Activated T-helper 1 cell treated with anti-CD3 and anti-CD28 coated beads, Interleukin-12 subunit alpha, Interleukin-12 subunit beta, Interleukin-2, Interleukin-4 antibody, amounts not matched to agents 30 ng/mL and 10 ng/mL and 1 ng/mL, durations not matched to agents 14 hours and 24 hours and 36 hours (primary cell): ENCODE measurements at regions not wholly inside any gene's neighbourhood (a gene's known extent, or its start where the extent isn't known, plus 50 kb on each side); places are given as distances from the start of the nearest gene placed in this dataset.

Source experiments
- DNase-seq: peaks from one replicate; pipeline ENCODE4 v3.0.0; 2021; ENCODE audit warnings: low spot score
- H3K27ac Mint-ChIP-seq: one replicate; pipeline ENCODE4 v1.8.0; 2021; ENCODE audit warnings: mild to moderate bottlenecking, mixed read lengths
- H3K27me3 Mint-ChIP-seq: one replicate; pipeline ENCODE4 v1.8.0; 2022; ENCODE audit warnings: mild to moderate bottlenecking, moderate library complexity, mixed read lengths; ENCODE audit not compliant: insufficient read depth
- H3K36me3 Mint-ChIP-seq: one replicate; pipeline ENCODE4 v1.8.0; 2021; ENCODE audit warnings: low read depth, mixed read lengths
- H3K4me1 Mint-ChIP-seq: one replicate; pipeline ENCODE4 v1.8.0; 2021; ENCODE audit warnings: low read depth, mixed read lengths
- H3K4me3 Mint-ChIP-seq: one replicate; pipeline ENCODE4 v1.8.0; 2021; ENCODE audit warnings: mild to moderate bottlenecking, moderate library complexity, mixed read lengths
- H3K9me3 Mint-ChIP-seq: one replicate; pipeline ENCODE4 v1.8.0; 2021; ENCODE audit warnings: mixed read lengths
- intact Hi-C: fragments of 100-400 bp; cut with micrococcal nuclease; formaldehyde crosslinking; loops from one replicate; pipeline ENCODE4 v1.15.1; 2024

DNA sequence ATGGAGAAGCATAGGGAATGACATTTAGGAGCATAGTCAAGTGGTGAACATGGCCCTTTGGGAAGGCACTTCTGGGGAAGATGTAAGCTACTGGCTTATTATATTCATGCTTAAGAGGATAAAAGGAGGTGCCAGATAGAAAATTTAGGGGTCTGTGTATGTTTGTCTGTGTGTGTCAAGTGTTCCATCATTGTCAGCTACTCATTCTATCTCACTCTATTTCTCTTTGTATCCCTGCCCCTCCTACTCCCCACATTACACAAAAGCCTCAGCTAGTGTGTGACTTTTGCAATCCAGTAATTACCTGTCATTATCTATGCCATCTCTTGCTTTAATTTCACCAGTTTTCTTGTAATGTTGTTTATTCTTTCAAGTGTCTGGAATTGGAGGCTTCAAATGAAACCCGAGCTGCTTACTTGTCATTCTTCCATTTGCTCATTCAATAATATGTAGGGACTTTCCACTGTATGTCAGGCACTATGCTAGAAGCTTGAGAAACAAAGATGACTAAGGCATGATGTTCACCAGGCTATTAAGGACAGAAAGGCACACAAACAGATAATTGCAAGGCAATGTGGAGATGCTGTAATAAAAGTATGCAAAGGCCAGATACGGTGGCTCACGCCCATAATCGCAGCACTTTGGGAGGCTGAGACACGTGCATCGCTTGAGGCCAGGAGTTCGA lies 229.8 kb upstream of the TEX13C start:
- Mint-ChIP-seq H3K9me3 (no peaks in the 10 kb centered on the region), H3K36me3 (no peaks in the 10 kb centered on the region), H3K4me1 (no peaks in the 10 kb centered on the region), H3K4me3 (no peak overlapping the region), H3K27me3 (no peaks in the 10 kb centered on the region), H3K27ac (no peak overlapping the region)
- intact Hi-C loops = no loop called here
- no peak for DNase-seq

- Mint-ChIP-seq H3K4me3 (no peak overlapping the region), H3K4me1 (no peaks in the 10 kb centered on the region), H3K36me3 (no peaks in the 10 kb centered on the region), H3K27ac (no peak overlapping the region), H3K9me3 (no peaks in the 10 kb centered on the region), H3K27me3 (no peaks in the 10 kb centered on the region)
- intact Hi-C loops = no loop called here
- no peak for DNase-seq
Observed at GRCh38 chrX:125093852-125094251, 225.8 kb upstream of the TEX13C start.

GRCh38 chrX:125094901-125095300 lies 224.8 kb upstream of the TEX13C start:
- no peak overlapping the region for H3K4me3 Mint-ChIP-seq
- no peaks in the 10 kb centered on the region for H3K36me3 Mint-ChIP-seq
- no peaks in the 10 kb centered on the region for H3K27me3 Mint-ChIP-seq
- H3K9me3 Mint-ChIP-seq = no peaks in the 10 kb centered on the region
- H3K4me1 Mint-ChIP-seq = no peaks in the 10 kb centered on the region
- no peak overlapping the region for H3K27ac Mint-ChIP-seq
- no peak for DNase-seq
- intact Hi-C loops = no loop called here

GRCh38 chrX:125096469-125096868 lies 223.2 kb upstream of the TEX13C start:
- H3K36me3 Mint-ChIP-seq = no peaks in the 10 kb centered on the region
- H3K4me3 Mint-ChIP-seq = no peak overlapping the region
- no peak for DNase-seq
- no peaks in the 10 kb centered on the region for H3K4me1 Mint-ChIP-seq
- H3K27ac Mint-ChIP-seq = no peak overlapping the region
- H3K27me3 Mint-ChIP-seq = no peaks in the 10 kb centered on the region
- H3K9me3 Mint-ChIP-seq = no peaks in the 10 kb centered on the region
- intact Hi-C loops = no loop called here

DNA sequence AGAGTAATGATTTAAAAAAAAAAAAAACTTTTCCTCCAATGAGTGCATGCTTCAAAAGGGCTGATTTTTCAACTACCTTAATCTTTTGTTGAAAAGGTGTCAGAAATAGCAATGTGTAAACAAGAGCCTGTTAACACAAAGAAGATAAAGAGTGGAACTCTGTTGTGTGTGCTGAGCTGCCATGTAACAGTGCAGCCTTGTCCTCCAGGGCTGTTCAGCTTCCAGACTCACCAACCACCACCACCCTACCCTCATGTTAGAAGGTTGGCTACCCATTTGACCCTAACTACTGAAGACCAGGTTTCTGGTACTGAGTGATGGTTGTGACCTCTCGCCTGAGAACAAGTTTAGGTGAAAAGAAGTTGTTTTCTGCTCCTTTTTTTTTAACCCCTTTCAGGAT lies 222.8 kb upstream of the TEX13C start:
- H3K9me3 Mint-ChIP-seq = no peaks in the 10 kb centered on the region
- intact Hi-C loops = no loop called here
- H3K27ac Mint-ChIP-seq = no peak overlapping the region
- no peak overlapping the region for H3K4me3 Mint-ChIP-seq
- no peaks in the 10 kb centered on the region for H3K4me1 Mint-ChIP-seq
- DNase-seq = no peak
- H3K27me3 Mint-ChIP-seq = no peaks in the 10 kb centered on the region
- H3K36me3 Mint-ChIP-seq = no peaks in the 10 kb centered on the region

GRCh38 chrX:125101971-125102755 lies 217.5 kb upstream of the TEX13C start:
- Mint-ChIP-seq H3K4me3 (no peak overlapping the region), H3K36me3 (no peaks in the 10 kb centered on the region), H3K9me3 (no peaks in the 10 kb centered on the region), H3K27ac (no peak overlapping the region), H3K4me1 (no peaks in the 10 kb centered on the region), H3K27me3 (no peaks in the 10 kb centered on the region)
- DNase-seq = no peak
- intact Hi-C loops = no loop called here

DNA sequence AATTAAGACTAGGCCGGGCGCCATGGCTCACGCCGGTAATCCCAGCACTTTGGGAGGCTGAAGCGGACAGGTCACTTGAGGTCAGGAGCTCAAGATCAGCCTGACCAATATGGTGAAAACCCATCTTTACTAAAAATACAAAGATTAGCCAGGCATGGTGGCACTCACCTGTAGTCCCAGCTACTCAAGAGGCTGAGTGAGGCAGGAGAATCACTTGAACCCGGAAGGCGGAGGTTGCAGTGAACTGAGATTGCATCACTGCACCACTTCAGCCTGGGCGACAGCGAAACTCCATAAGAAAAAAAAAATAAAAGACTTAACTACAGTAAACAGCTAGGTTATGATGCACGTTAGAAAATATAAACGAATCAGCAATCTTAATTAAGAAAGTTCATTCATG lies 216.0 kb upstream of the TEX13C start:
- no peak for DNase-seq

GRCh38 chrX:125108921-125109320 lies 210.8 kb upstream of the TEX13C start:
- Mint-ChIP-seq H3K36me3 (no peaks in the 10 kb centered on the region), H3K4me1 (no peaks in the 10 kb centered on the region), H3K27ac (no peak overlapping the region), H3K4me3 (no peak overlapping the region), H3K27me3 (no peaks in the 10 kb centered on the region), H3K9me3 (no peaks in the 10 kb centered on the region)
- no peak for DNase-seq
- intact Hi-C loops = no loop called here

More for the DNA sequence above, 216.0 kb upstream of the TEX13C start:
- Mint-ChIP-seq H3K4me3 (no peak overlapping the region), H3K9me3 (no peaks in the 10 kb centered on the region), H3K27me3 (no peaks in the 10 kb centered on the region), H3K27ac (no peak overlapping the region), H3K4me1 (no peaks in the 10 kb centered on the region), H3K36me3 (no peaks in the 10 kb centered on the region)
- intact Hi-C loops = no loop called here

- no peak for DNase-seq
- intact Hi-C loops = loop anchor here (1.0 kb wide), 1 partner anchor 725 kb away; no protein-coding TSS in a partner anchor
- H3K9me3 Mint-ChIP-seq = peaks cover 5% of the 10 kb centered on the region
- H3K27me3 Mint-ChIP-seq = no peaks in the 10 kb centered on the region
- no peaks in the 10 kb centered on the region for H3K4me1 Mint-ChIP-seq
- no peak overlapping the region for H3K4me3 Mint-ChIP-seq
- H3K36me3 Mint-ChIP-seq = no peaks in the 10 kb centered on the region
- H3K27ac Mint-ChIP-seq = no peak overlapping the region
Observed at GRCh38 chrX:125131164-125131563, 188.5 kb upstream of the TEX13C start.

DNA sequence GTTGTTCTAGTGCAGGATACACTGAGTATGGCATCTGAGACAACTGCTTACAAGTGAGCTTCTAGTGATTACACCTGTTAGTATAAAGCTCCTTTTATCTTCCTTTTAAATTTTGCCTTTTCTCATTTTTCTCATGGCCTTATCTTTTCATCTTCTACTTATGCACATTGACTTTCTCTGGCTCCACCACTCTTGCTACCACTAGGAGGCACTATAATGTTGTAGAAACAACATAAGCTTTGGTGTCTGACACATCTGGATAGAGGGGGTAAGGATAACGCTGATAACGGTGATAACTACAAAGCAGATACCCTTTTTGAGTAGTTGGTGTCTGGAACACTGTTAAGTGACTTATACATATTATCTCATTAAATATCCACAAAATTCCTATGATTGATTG lies 187.4 kb upstream of the TEX13C start:
- intact Hi-C loops = loop anchor here (1.0 kb wide), 1 partner anchor 744 kb away; no protein-coding TSS in a partner anchor
- Mint-ChIP-seq H3K27ac (no peak overlapping the region), H3K4me3 (no peak overlapping the region), H3K9me3 (peaks cover 5% of the 10 kb centered on the region), H3K4me1 (no peaks in the 10 kb centered on the region), H3K27me3 (no peaks in the 10 kb centered on the region), H3K36me3 (no peaks in the 10 kb centered on the region)
- no peak for DNase-seq

- no peak overlapping the region for H3K4me3 Mint-ChIP-seq
- no peaks in the 10 kb centered on the region for H3K4me1 Mint-ChIP-seq
- no peaks in the 10 kb centered on the region for H3K36me3 Mint-ChIP-seq
- no peak overlapping the region for H3K27ac Mint-ChIP-seq
- DNase-seq = no peak
- H3K27me3 Mint-ChIP-seq = no peaks in the 10 kb centered on the region
- intact Hi-C loops = no loop called here
- H3K9me3 Mint-ChIP-seq = no peaks in the 10 kb centered on the region
Observed at GRCh38 chrX:125137521-125137920, 182.2 kb upstream of the TEX13C start.

GRCh38 chrX:125150231-125150630 lies 169.4 kb upstream of the TEX13C start:
- no peaks in the 10 kb centered on the region for H3K27me3 Mint-ChIP-seq
- H3K9me3 Mint-ChIP-seq = no peaks in the 10 kb centered on the region
- intact Hi-C loops = no loop called here
- no peaks in the 10 kb centered on the region for H3K4me1 Mint-ChIP-seq
- H3K4me3 Mint-ChIP-seq = no peak overlapping the region
- H3K27ac Mint-ChIP-seq = no peak overlapping the region
- no peaks in the 10 kb centered on the region for H3K36me3 Mint-ChIP-seq
- no peak for DNase-seq

DNA sequence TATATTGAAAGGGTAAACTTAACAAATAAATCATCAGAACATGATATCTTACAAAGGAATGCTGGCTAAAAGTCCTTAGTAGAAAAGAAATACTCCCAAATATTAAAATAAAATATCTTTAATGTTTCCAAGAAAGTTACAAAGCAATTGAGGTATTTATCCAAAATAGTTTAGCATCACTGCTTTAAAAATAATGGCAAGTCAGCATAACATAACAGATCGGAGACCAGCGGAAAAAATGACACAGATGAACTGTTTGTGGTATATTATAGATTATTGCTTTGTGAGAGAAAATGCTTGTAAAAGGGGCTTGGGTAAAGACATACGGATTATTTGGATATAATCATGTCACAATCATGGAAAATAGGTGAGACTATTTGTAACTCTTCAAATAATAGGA lies 168.5 kb upstream of the TEX13C start:
- Mint-ChIP-seq H3K27ac (no peak overlapping the region), H3K4me1 (no peaks in the 10 kb centered on the region), H3K27me3 (no peaks in the 10 kb centered on the region), H3K36me3 (no peaks in the 10 kb centered on the region), H3K4me3 (no peak overlapping the region), H3K9me3 (no peaks in the 10 kb centered on the region)
- intact Hi-C loops = no loop called here
- no peak for DNase-seq
